HCT116 (cell line): ENCODE measurements at regions not wholly inside any gene's neighbourhood (a gene's known extent, or its start where the extent isn't known, plus 50 kb on each side); places are given as distances from the start of the nearest gene placed in this dataset.

Source experiments
- ATAC-seq: fragments of 200-7000 bp; cut with Tn5 transposase; 2 replicates; pipeline ENCODE4 v1.9.1; 2020; ENCODE audit warnings: mild to moderate bottlenecking, moderate library complexity
- BruUV-seq: library from RNA; stranded (reverse); fragments of 400-500 nt; replicated peaks from 2 replicates; lab custom pipeline; 2021; lab: Mats Ljungman, UMichigan
- CTCF ChIA-PET: fragments of 300-600 bp; sonication (Branson Sonifier 250); formaldehyde crosslinking; loops from one replicate; lab custom pipeline; 2021; ENCODE audit warnings: antibody characterized with exemption; lab: Charles Lee
- POLR2A ChIA-PET: fragments of 300-600, 350-600 bp; sonication (Branson Sonifier 250); formaldehyde crosslinking; loops from one replicate; lab custom pipeline; 2021; ENCODE audit warnings: antibody characterized with exemption; lab: Charles Lee
- RAD21 ChIA-PET, 2 experiments: fragments of 300-600 bp; sonication (Branson Sonifier 250); formaldehyde crosslinking; loops; one replicate each; lab custom pipeline; 2023; ENCODE audit warnings: low total read pairs in 2 of 2; ENCODE audit not compliant: uncharacterized antibody in 2 of 2, unreplicated experiment in 2 of 2, low non-redundant PET in 1 of 2; lab: Charles Lee
- DNase-seq: peaks from one replicate; pipeline ENCODE4 v3.0.0-alpha.2; 2010; ENCODE audit warnings: low read depth, low spot score
- H2AFZ ChIP-seq: fragments of 200-600 bp; shearing (Covaris generic), sonication (generic); 2 replicates; pipeline ENCODE4 v1.6.1; 2017; ENCODE audit warnings: low read depth, mixed run types, mixed read lengths, antibody characterized with exemption, low read length; ENCODE audit not compliant: poor library complexity, severe bottlenecking
- H3K27ac ChIP-seq: 2 replicates; pipeline ENCODE4 v1.5.1; 2012; ENCODE audit warnings: low read depth, low read length
- H3K27me3 ChIP-seq: fragments of 200-600 bp; sonication (generic); 2 replicates; pipeline ENCODE4 v1.6.1; 2016; ENCODE audit warnings: mixed run types, low read length, mixed read lengths; ENCODE audit not compliant: insufficient read depth
- H3K36me3 ChIP-seq, 2 experiments: fragments of 200-500 bp in 1 of 2; fragments of 200-600 bp in 1 of 2; sonication (Bioruptor generic) in 1 of 2; sonication (generic) in 1 of 2; 2 replicates each; pipeline versions ENCODE4 v1.5.1 to v1.6.1; 2014 to 2016; ENCODE audit warnings: low read length in 2 of 2, inconsistent platforms in 1 of 2, mixed read lengths in 1 of 2, mixed run types in 1 of 2; ENCODE audit not compliant: insufficient read depth in 2 of 2, control insufficient read depth in 1 of 2
- H3K4me1 ChIP-seq, 2 experiments: fragments of 200-600 bp in 1 of 2; sonication (generic) in 1 of 2; 2 replicates each; pipeline versions ENCODE4 v1.5.1 to v1.6.1; 2012 to 2017; ENCODE audit warnings: low read length in 2 of 2, inconsistent platforms in 1 of 2, mild to moderate bottlenecking in 1 of 2, mixed read lengths in 1 of 2, mixed run types in 1 of 2, moderate library complexity in 1 of 2; ENCODE audit not compliant: insufficient read depth in 2 of 2, control insufficient read depth in 1 of 2
- H3K4me2 ChIP-seq: fragments of 200-600 bp; sonication (generic); 2 replicates; pipeline ENCODE4 v1.6.1; 2017; ENCODE audit warnings: mixed run types, low read length, mixed read lengths
- H3K4me3 ChIP-seq, 2 experiments: fragments of 200-600 bp in 1 of 2; sonication (generic) in 1 of 2; replicated peaks in 1 of 2; 2 replicates each; pipeline ENCODE4 v1.5.1; 2011 to 2016; ENCODE audit warnings: low read length in 2 of 2, control low read depth in 1 of 2, low read depth in 1 of 2, mild to moderate bottlenecking in 1 of 2, mixed read lengths in 1 of 2, mixed run types in 1 of 2
- H3K79me2 ChIP-seq: fragments of 200-600 bp; sonication (generic); 2 replicates; pipeline ENCODE4 v1.6.1; 2017; ENCODE audit warnings: mild to moderate bottlenecking, mixed run types, low read length, moderate library complexity, mixed read lengths; ENCODE audit not compliant: insufficient read depth
- H3K9ac ChIP-seq: fragments of 200-600 bp; sonication (generic); 2 replicates; pipeline ENCODE4 v1.6.1; 2016; ENCODE audit warnings: low read length, mixed read lengths
- H3K9me2 ChIP-seq: fragments of 200-600 bp; sonication (generic), shearing (Covaris generic); 2 replicates; pipeline ENCODE4 v1.6.1; 2017; ENCODE audit warnings: mixed run types, mild to moderate bottlenecking, moderate library complexity; ENCODE audit not compliant: insufficient read depth
- H3K9me3 ChIP-seq, 2 experiments: fragments of 200-500 bp in 1 of 2; fragments of 200-600 bp in 1 of 2; sonication (Bioruptor generic) in 1 of 2; sonication (generic) in 1 of 2; 2 replicates each; pipeline ENCODE4 v1.6.1; 2014 to 2017; ENCODE audit warnings: low read length in 2 of 2, mixed read lengths in 2 of 2, inconsistent platforms in 1 of 2, low read depth in 1 of 2, mild to moderate bottlenecking in 1 of 2, mixed run types in 1 of 2, moderate library complexity in 1 of 2; ENCODE audit not compliant: control insufficient read depth in 1 of 2, insufficient read depth in 1 of 2
- H4K20me1 ChIP-seq: fragments of 200-600 bp; sonication (generic), shearing (Covaris generic); 2 replicates; pipeline ENCODE4 v1.6.1; 2017; ENCODE audit warnings: mixed run types, mild to moderate bottlenecking, moderate library complexity; ENCODE audit not compliant: insufficient read depth
- CBX3 ChIP-seq: IDR thresholded peaks from 2 replicates; pipeline ENCODE4 v1.6.1; 2012; ENCODE audit warnings: low read depth
- EGR1 ChIP-seq: IDR thresholded peaks from 2 replicates; pipeline ENCODE4 v1.6.1; 2012; ENCODE audit warnings: low read depth
- FOSL1 ChIP-seq: IDR thresholded peaks from 2 replicates; pipeline ENCODE4 v1.6.1; 2012; ENCODE audit warnings: low read depth
- POLR2AphosphoS5 ChIP-seq: IDR thresholded peaks from 2 replicates; pipeline ENCODE4 v1.6.1; 2011; ENCODE audit warnings: mild to moderate bottlenecking, low read depth, low read length, moderate library complexity
- RAD21 ChIP-seq: IDR thresholded peaks from 2 replicates; pipeline ENCODE4 v1.6.1; 2012; ENCODE audit warnings: low read depth, mild to moderate bottlenecking
- REST ChIP-seq: IDR thresholded peaks from 2 replicates; pipeline ENCODE4 v1.6.1; 2012; ENCODE audit warnings: low read depth
- ZNF274 ChIP-seq: fragments of 200-500 bp; sonication (Bioruptor generic); IDR thresholded peaks from 2 replicates; pipeline ENCODE4 v1.6.1; 2014; ENCODE audit warnings: mild to moderate bottlenecking, low read depth, low read length, inconsistent platforms
- intact Hi-C: fragments of 100-400 bp; cut with micrococcal nuclease; formaldehyde crosslinking; loops from 2 replicates; pipeline ENCODE4 v1.10.0; 2022

GRCh38 chr7:93758631-93759030, 131.9 kb downstream of the TFPI2 start:
- ATAC-seq = no peak
- H3K36me3 ChIP-seq = no peaks in the 10 kb centered on the region
- no peaks in the 10 kb centered on the region for H3K27me3 ChIP-seq
- no peaks in the 10 kb centered on the region for H3K4me1 ChIP-seq
- no TSS peak for BruUV-seq
- no peak overlapping the region for H3K27ac ChIP-seq
- no peak for DNase-seq
- H3K79me2 ChIP-seq = no peaks in the 10 kb centered on the region
- intact Hi-C loops = no loop called here
- no peak overlapping the region for H3K4me2 ChIP-seq
- no peak for TF ChIP-seq EGR1
- no peak for TF ChIP-seq RAD21
- TF ChIP-seq, all 23 proteins: peak for 0
- POLR2A ChIA-PET = no interaction called here
- Histone ChIP-seq H3K9me2 (no peaks in the 10 kb centered on the region), H3K4me3 (no peak overlapping the region), H4K20me1 (no peaks in the 10 kb centered on the region), H3K9me3 (no peaks in the 10 kb centered on the region), H3K9ac (no peak overlapping the region), H2AFZ (no peak overlapping the region)
- RAD21 ChIA-PET = no interaction called here
- CTCF ChIA-PET = no interaction called here

DNA sequence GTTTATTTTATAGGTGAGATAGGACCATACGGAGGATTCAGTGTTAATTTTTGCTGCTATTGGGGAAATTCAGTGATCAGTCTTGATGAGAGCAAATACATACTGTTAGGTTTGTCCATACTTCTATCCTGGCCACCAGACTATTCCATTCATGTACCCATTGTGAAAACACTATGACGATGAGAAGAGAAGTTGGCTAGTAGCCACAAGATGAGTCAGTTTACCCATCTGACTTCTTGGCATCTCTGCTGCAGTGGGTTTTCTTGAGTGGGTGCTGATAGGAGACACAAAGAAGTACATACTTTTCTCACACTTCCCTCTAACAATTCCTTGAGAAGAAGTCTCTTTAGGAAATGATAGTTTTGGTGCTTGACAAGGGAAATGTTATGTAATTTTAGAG, 133.1 kb downstream of the TFPI2 start:
- Histone ChIP-seq H3K9me2 (no peaks in the 10 kb centered on the region), H3K4me2 (no peak overlapping the region), H3K4me3 (no peak overlapping the region), H4K20me1 (no peaks in the 10 kb centered on the region), H3K79me2 (no peaks in the 10 kb centered on the region), H3K27me3 (no peaks in the 10 kb centered on the region), H3K9me3 (no peaks in the 10 kb centered on the region), H3K36me3 (no peaks in the 10 kb centered on the region), H3K9ac (no peak overlapping the region), H3K4me1 (no peaks in the 10 kb centered on the region), H2AFZ (no peak overlapping the region), H3K27ac (no peak overlapping the region)
- CTCF ChIA-PET = no interaction called here
- ATAC-seq (no peak), DNase-seq (no peak)
- BruUV-seq = no TSS peak
- TF ChIP-seq ZNF274 (no peak), REST (no peak), CBX3 (no peak), POLR2AphosphoS5 (no peak), FOSL1 (no peak)
- RAD21 ChIA-PET = no interaction called here
- intact Hi-C loops = no loop called here
- POLR2A ChIA-PET = no interaction called here
